H1 (cell line): ENCODE measurements at regions not wholly inside any gene's neighbourhood (a gene's known extent, or its start where the extent isn't known, plus 50 kb on each side); places are given as distances from the start of the nearest gene placed in this dataset.

Source experiments
- CTCF ChIA-PET: fragments of 300-600 bp; sonication (Branson Sonifier 250); formaldehyde crosslinking; loops from one replicate; lab custom pipeline; 2021; ENCODE audit not compliant: partially characterized antibody; lab: Charles Lee
- POLR2A ChIA-PET: fragments of 300-600 bp; sonication (Branson Sonifier 250); formaldehyde crosslinking; loops from one replicate; lab custom pipeline; 2021; ENCODE audit warnings: inconsistent platforms; ENCODE audit not compliant: partially characterized antibody; lab: Charles Lee
- DNase-seq, 2 experiments: peaks; one replicate each; pipeline versions ENCODE4 v3.0.0 to v3.0.0-alpha.2; 2010 to 2022; ENCODE audit warnings: low spot score in 2 of 2, low read depth in 1 of 2, mixed read lengths in 1 of 2
- FAIRE-seq: peaks from 2 replicates; lab custom pipeline; 2011; peaks lifted over from hg19 to GRCh38; lab: Jason Lieb, UNC
- H2AFZ ChIP-seq: 2 replicates; pipeline ENCODE4 v1.8.1; 2012; ENCODE audit warnings: low read length, inconsistent platforms
- H2AK5ac ChIP-seq: 2 replicates; pipeline ENCODE4 v1.6.1; 2013; ENCODE audit warnings: low read depth, low read length
- H2BK120ac ChIP-seq: replicated peaks from 2 replicates; pipeline ENCODE3; 2013; ENCODE audit warnings: low read depth, low read length, inconsistent platforms
- H2BK12ac ChIP-seq: 2 replicates; pipeline ENCODE4 v1.6.1; 2013; ENCODE audit warnings: low read depth, low read length
- H2BK15ac ChIP-seq: 2 replicates; pipeline ENCODE4 v1.6.1; 2013; ENCODE audit warnings: low read length
- H2BK20ac ChIP-seq: 2 replicates; pipeline ENCODE4 v1.6.1; 2013; ENCODE audit warnings: low read length
- H2BK5ac ChIP-seq: 2 replicates; pipeline ENCODE4 v1.6.1; 2013; ENCODE audit warnings: low read depth, low read length
- H3K14ac ChIP-seq: 2 replicates; pipeline ENCODE4 v1.6.1; 2013; ENCODE audit warnings: inconsistent platforms; ENCODE audit not compliant: insufficient read length
- H3K18ac ChIP-seq: 2 replicates; pipeline ENCODE4 v1.6.1; 2013; ENCODE audit warnings: low read length; ENCODE audit errors: extremely low read depth
- H3K23ac ChIP-seq: 2 replicates; pipeline ENCODE4 v1.6.1; 2013; ENCODE audit warnings: inconsistent platforms; ENCODE audit not compliant: insufficient read length
- H3K23me2 ChIP-seq: 2 replicates; pipeline ENCODE4 v1.6.1; 2013; ENCODE audit warnings: low read depth, low read length
- H3K27ac ChIP-seq: 2 replicates; pipeline ENCODE4 v1.6.1; 2011; ENCODE audit warnings: low read depth, low read length, inconsistent platforms
- H3K27me3 ChIP-seq, 4 experiments: replicated peaks in 1 of 4; 1 replicate in 1 of 4; 2 replicates in 3 of 4; pipeline versions ENCODE4 v1.6.1 to v1.8.1; 2011 to 2013; ENCODE audit warnings: low read length in 3 of 4, mild to moderate bottlenecking in 3 of 4, inconsistent platforms in 2 of 4, mixed read lengths in 2 of 4, moderate library complexity in 1 of 4; ENCODE audit not compliant: control insufficient read depth in 3 of 4, insufficient read depth in 3 of 4; ENCODE audit errors: extremely low read depth in 1 of 4
- H3K36me3 ChIP-seq, 4 experiments: 2 replicates each; pipeline versions ENCODE4 v1.6.1 to v1.8.1; 2011 to 2013; ENCODE audit warnings: mild to moderate bottlenecking in 4 of 4, low read length in 3 of 4, moderate library complexity in 2 of 4, control low read depth in 1 of 4, inconsistent platforms in 1 of 4; ENCODE audit not compliant: insufficient read depth in 4 of 4, control insufficient read depth in 2 of 4
- H3K4ac ChIP-seq: replicated peaks from 2 replicates; pipeline ENCODE3; 2013; ENCODE audit warnings: low read length, low read depth, mixed read lengths, inconsistent platforms; ENCODE audit not compliant: insufficient read length
- H3K4me1 ChIP-seq, 4 experiments: replicated peaks in 1 of 4; 1 replicate in 1 of 4; 2 replicates in 3 of 4; pipeline versions ENCODE4 v1.6.1 to v1.8.1; 2011 to 2013; ENCODE audit warnings: low read length in 3 of 4, inconsistent platforms in 2 of 4, mixed read lengths in 1 of 4; ENCODE audit not compliant: insufficient read depth in 4 of 4, control insufficient read depth in 3 of 4
- H3K4me2 ChIP-seq, 2 experiments: 2 replicates each; pipeline versions ENCODE4 v1.6.1 to v1.8.1; 2011 to 2013; ENCODE audit warnings: low read depth in 2 of 2, low read length in 2 of 2, control low read depth in 1 of 2, inconsistent platforms in 1 of 2, mild to moderate bottlenecking in 1 of 2; ENCODE audit not compliant: insufficient read depth in 1 of 2
- H3K4me3 ChIP-seq, 4 experiments: fragments of 200-600, 300-600 bp in 1 of 4; sonication (generic), shearing (Covaris generic), sonication (Bioruptor Twin) in 1 of 4; 2 replicates each; pipeline versions ENCODE4 v1.5.1 to v1.8.1; 2011 to 2016; ENCODE audit warnings: low read length in 4 of 4, low read depth in 3 of 4, control low read depth in 2 of 4, inconsistent platforms in 2 of 4, mild to moderate bottlenecking in 2 of 4, mixed read lengths in 1 of 4, moderate library complexity in 1 of 4; ENCODE audit not compliant: insufficient read depth in 2 of 4; ENCODE audit errors: extremely low read depth in 1 of 4
- H3K56ac ChIP-seq: replicated peaks from 2 replicates; pipeline ENCODE3; 2013; ENCODE audit warnings: low read depth, mild to moderate bottlenecking, mixed read lengths, low read length, inconsistent platforms; ENCODE audit not compliant: insufficient read length
- H3K79me1 ChIP-seq: 2 replicates; pipeline ENCODE4 v1.6.1; 2013; ENCODE audit warnings: low read depth, low read length, control low read depth
- H3K79me2 ChIP-seq, 2 experiments: 2 replicates each; pipeline versions ENCODE4 v1.6.1 to v1.8.1; 2012 to 2013; ENCODE audit warnings: low read length in 2 of 2, mild to moderate bottlenecking in 2 of 2, inconsistent platforms in 1 of 2; ENCODE audit not compliant: insufficient read depth in 2 of 2, control insufficient read depth in 1 of 2
- H3K9ac ChIP-seq, 4 experiments: replicated peaks in 1 of 4; 1 replicate in 1 of 4; 2 replicates in 3 of 4; pipeline versions ENCODE4 v1.6.1 to v1.8.1; 2011 to 2013; ENCODE audit warnings: low read depth in 3 of 4, low read length in 3 of 4, control low read depth in 2 of 4, mild to moderate bottlenecking in 2 of 4, moderate library complexity in 2 of 4, inconsistent platforms in 1 of 4; ENCODE audit errors: extremely low read depth in 1 of 4
- H3K9me3 ChIP-seq, 2 experiments: 2 replicates each; pipeline versions ENCODE4 v1.6.1 to v1.8.1; 2012 to 2013; ENCODE audit warnings: mild to moderate bottlenecking in 2 of 2, moderate library complexity in 2 of 2, control low read depth in 1 of 2, inconsistent platforms in 1 of 2, low read depth in 1 of 2, low read length in 1 of 2, mixed read lengths in 1 of 2; ENCODE audit not compliant: insufficient read depth in 2 of 2
- H4K20me1 ChIP-seq, 2 experiments: replicated peaks in 1 of 2; 2 replicates each; pipeline versions ENCODE3 to v1.8.1; 2011 to 2013; ENCODE audit warnings: inconsistent platforms in 2 of 2, low read length in 2 of 2, mild to moderate bottlenecking in 1 of 2; ENCODE audit not compliant: insufficient read depth in 2 of 2, control insufficient read depth in 1 of 2
- H4K5ac ChIP-seq: 2 replicates; pipeline ENCODE4 v1.6.1; 2013; ENCODE audit warnings: low read length, low read depth, mixed read lengths, inconsistent platforms; ENCODE audit not compliant: insufficient read length
- H4K8ac ChIP-seq: 2 replicates; pipeline ENCODE4 v1.8.0; 2013; ENCODE audit warnings: mild to moderate bottlenecking, moderate library complexity, low read length, inconsistent platforms; ENCODE audit not compliant: insufficient read depth; ENCODE audit errors: extremely low read depth
- H4K91ac ChIP-seq: replicated peaks from 2 replicates; pipeline ENCODE3; 2013; ENCODE audit warnings: low read length, mixed read lengths, inconsistent platforms; ENCODE audit not compliant: insufficient read length
- CEBPB ChIP-seq: IDR thresholded peaks from 2 replicates; pipeline ENCODE4 v1.6.1; 2012; ENCODE audit warnings: low read depth, low read length
- CHD2 ChIP-seq: IDR thresholded peaks from 2 replicates; pipeline ENCODE4 v1.6.1; 2012; ENCODE audit warnings: low read length, improper control_type of control experiment
- HDAC2 ChIP-seq, 2 experiments: fragments of 300-600 bp in 1 of 2; sonication (generic) in 1 of 2; IDR thresholded peaks; 2 replicates each; pipeline ENCODE4 v1.6.1; 2011 to 2012; ENCODE audit warnings: low read depth in 2 of 2, low read length in 2 of 2, mild to moderate bottlenecking in 2 of 2, moderate library complexity in 2 of 2, borderline replicate concordance in 1 of 2, inconsistent platforms in 1 of 2
- KDM5A ChIP-seq: fragments of 200-600 bp; IDR thresholded peaks from 2 replicates; pipeline ENCODE4 v1.7.1; 2012; ENCODE audit warnings: mild to moderate bottlenecking, low read length, inconsistent platforms, mixed read lengths
- TAF1 ChIP-seq: IDR thresholded peaks from 2 replicates; pipeline ENCODE4 v1.6.1; 2011; ENCODE audit warnings: mild to moderate bottlenecking, low read depth, low read length
- WGBS, 2 experiments: shearing (Covaris generic) in 1 of 2; methylation state at CpG; one replicate each; pipeline versions ENCODE4 v1.1.6 to v1.1.7; 2013 to 2015; ENCODE audit warnings: low lambda C conversion rate in 2 of 2, mixed read lengths in 2 of 2, inconsistent platforms in 1 of 2, low coverage in 1 of 2, missing lambda C conversion rate in 1 of 2; ENCODE audit not compliant: insufficient replicate concordance in 2 of 2, insufficient coverage in 1 of 2, insufficient read length in 1 of 2; ENCODE audit errors: extremely low coverage in 1 of 2, missing lambda C conversion rate in 1 of 2; 5-methylcytosine and 5-hydroxymethylcytosine counted together

DNA sequence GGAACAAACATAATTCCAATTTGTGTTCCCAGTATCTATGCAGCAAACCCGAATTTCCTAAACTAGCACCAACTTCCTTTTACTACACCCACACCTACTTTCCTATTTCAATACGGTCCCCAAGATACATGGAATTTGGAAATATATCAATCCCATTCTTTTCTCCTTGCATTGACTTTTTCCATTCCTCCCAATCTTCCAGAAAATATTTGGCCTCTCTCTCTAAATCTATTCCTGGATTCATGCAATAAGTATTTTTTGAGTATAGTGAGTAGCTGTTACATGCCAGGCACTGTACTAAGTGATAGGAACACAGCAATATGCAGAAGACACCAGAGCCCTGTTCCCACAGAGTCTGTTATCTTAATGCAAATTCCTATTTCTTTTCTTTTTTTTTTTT, 216.2 kb upstream of the PIK3R1 start:
- no peak overlapping the region for H3K14ac ChIP-seq
- no peak overlapping the region for H2BK20ac ChIP-seq
- no peak overlapping the region for H3K4me2 ChIP-seq
- no peak overlapping the region for H3K18ac ChIP-seq
- no peaks in the 10 kb centered on the region for H3K4me1 ChIP-seq
- no peak overlapping the region for H2AFZ ChIP-seq
- H3K79me2 ChIP-seq = no peaks in the 10 kb centered on the region
- no peak overlapping the region for H2AK5ac ChIP-seq
- H3K27me3 ChIP-seq = no peaks in the 10 kb centered on the region
- H2BK5ac ChIP-seq = no peak overlapping the region
- no peak overlapping the region for H3K56ac ChIP-seq
- H2BK12ac ChIP-seq = no peak overlapping the region
- no peaks in the 10 kb centered on the region for H3K36me3 ChIP-seq
- ChIA-PET CTCF (no interaction called here), POLR2A (no interaction called here)
- no peak overlapping the region for H3K4ac ChIP-seq
- no peak overlapping the region for H4K5ac ChIP-seq
- no peak overlapping the region for H2BK120ac ChIP-seq
- H3K23ac ChIP-seq = no peak overlapping the region
- H3K4me3 ChIP-seq = no peak overlapping the region
- 98% methylated on average over 2 of the region's 2 CpGs; no CpG with 5 or more reads in 1 of the 2 experiments for WGBS, 2 experiments
- TF ChIP-seq CEBPB (no peak), HDAC2 (IDR thresholded peaks at IDR 0.05; ENCODE audit: borderline replicate concordance in 1 of 2, low read depth in 2 of 2, low read length in 2 of 2) (no peak), KDM5A (no peak), CHD2 (no peak), TAF1 (no peak)
- H3K9ac ChIP-seq = no peak overlapping the region
- no peaks in the 10 kb centered on the region for H4K20me1 ChIP-seq
- H2BK15ac ChIP-seq = no peak overlapping the region
- H4K8ac ChIP-seq = no peak overlapping the region
- no peaks in the 10 kb centered on the region for H3K79me1 ChIP-seq
- H3K23me2 ChIP-seq = no peaks in the 10 kb centered on the region
- DNase-seq = no peak
- FAIRE-seq = no peak
- H3K9me3 ChIP-seq = no peaks in the 10 kb centered on the region
- H4K91ac ChIP-seq = no peak overlapping the region
- no peak overlapping the region for H3K27ac ChIP-seq
